ENCODE measurements at regions not wholly inside any gene's neighbourhood (a gene's known extent, or its start where the extent isn't known, plus 50 kb on each side); places are given as distances from the start of the nearest gene placed in this dataset.

DNA sequence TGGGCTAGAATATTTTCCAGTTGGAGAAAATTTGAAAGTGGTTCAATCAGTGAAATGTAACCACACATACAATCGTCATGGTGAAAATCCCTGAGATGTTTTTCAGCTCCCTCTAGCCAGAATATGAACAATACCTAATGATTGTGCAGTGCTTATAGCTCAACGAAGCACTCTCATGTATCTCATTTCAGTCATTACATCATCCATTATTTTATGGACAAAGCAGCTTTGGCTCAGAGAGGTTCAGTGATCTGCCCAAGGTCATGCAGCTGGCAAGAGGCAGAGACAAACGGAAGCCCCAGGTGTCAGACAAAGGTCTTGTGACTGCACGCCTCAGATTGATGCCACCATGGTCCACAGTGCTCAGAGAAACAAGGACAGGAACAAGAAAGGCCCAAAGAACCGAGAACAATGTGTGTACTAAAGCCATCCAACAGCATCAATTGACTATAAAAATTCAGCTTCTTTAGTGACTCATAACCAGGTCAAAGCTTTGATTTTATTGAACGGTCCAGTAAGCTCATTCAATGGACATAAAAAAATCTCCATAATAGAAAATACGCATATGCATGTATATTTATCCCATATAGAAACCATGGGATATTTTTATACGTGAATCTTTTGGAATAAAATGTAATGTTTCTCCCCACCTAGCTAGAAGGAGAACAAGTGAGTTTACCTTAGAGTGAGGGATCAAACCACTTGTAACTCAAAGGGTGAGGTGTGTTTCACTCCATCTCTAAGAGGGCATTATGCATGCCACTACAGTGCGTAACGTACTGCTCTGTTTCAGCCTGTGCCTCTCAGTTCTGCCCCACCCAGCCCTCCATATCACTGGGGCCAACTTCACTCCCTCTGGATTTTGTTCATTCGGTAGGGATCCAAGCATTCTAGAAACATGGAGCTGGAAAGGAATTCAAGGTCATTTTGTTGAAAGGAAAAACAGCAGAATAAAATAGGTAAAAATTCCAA, 141.8 kb downstream of the GRIN2B start:
- no peak for DNase-seq

GRCh38 chr12:13836099-13836498, 145.3 kb downstream of the GRIN2B start:
- no peak for DNase-seq

DNA sequence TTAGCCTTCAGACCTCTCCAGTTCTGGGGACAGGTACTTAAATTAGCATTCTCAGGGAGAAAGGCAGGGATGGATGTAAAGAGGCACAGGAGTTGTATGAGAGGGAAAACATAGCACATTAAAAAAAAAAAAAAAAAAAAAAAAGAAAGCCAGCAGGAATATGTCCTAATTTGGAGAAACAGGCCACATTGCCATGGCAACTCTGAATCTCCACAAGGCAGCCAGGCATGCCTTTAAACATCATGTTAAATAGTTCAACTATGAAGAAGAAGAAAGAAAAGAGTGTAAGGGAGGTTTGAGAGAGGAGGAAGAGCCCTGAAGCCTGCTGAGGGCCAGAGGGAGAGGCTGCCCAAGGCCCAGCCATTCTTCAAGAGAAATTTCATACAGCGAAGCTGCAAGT, 145.8 kb downstream of the GRIN2B start:
- DNase-seq, result no peak

DNA sequence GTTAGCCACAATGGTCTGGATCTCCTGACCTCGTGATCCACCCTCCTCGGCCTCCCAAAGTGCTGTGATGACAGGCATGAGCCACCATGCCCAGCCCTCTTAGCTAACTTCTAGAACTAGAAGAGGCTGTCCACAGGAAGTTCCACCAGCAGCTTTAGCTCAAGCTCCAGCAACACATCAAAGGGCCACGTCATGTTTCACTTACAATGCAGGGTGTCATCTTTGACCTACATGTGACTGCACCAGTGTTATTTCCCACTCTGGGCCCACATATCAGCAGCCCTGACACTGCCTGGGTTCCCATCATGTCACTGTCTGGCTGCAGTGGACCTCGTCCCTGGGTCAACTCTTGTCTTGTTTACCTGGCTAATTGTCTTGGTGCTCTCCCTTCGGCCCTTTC, 147.2 kb downstream of the GRIN2B start:
- DNase-seq, result no peak

- no peak for DNase-seq
Observed at GRCh38 chr12:13817131-13817530, 164.3 kb downstream of the GRIN2B start.

- DNase-seq, result no peak
Observed at GRCh38 chr12:13816394-13816793, 165.0 kb downstream of the GRIN2B start.

DNA sequence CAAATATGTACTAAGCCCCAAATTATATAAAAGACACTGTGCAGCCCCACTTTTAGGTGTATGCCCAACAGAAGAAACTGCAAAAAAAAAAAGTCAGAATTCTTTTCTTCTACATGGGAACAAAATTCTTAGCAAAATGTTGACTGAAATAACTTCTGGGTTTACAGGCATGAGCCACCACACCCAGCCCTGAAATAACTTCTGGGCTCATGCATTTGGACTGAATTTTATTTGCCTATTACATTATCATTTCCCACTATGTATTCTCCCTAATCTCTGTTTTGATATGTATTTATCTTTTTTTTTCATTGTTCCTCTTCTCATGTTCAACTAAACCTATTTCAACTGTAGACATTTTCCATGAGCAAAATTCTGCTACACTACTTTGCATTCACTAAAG, 169.2 kb downstream of the GRIN2B start:
- no peak for DNase-seq

- DNase-seq, result no peak
Observed at GRCh38 chr12:13811061-13811460, 170.3 kb downstream of the GRIN2B start.

- no peak for DNase-seq
Observed at GRCh38 chr12:13805041-13805440, 176.4 kb downstream of the GRIN2B start.

DNA sequence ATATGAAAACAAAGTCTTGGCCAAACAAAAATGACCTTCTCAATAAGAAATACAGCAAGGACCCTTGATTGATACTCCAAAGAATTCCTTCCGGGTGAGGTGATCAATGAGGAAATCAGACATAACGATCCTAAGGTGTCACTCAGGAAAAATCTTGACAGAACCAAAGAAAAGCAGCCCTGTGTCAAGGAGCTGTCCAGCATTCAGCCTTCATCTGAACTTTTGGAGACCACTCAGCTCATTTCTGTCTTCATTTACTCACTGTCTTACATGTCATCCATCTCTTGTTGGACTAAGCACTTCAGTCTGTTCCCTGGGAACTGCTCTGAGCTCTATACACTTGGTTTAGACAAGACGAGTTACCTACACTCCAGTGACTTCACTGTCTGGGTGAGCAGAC, 179.9 kb downstream of the GRIN2B start:
- DNase-seq, result no peak

GRCh38 chr12:13799574-13799973, 181.8 kb downstream of the GRIN2B start:
- DNase-seq, result no peak

GRCh38 chr12:13798162-13798561, 183.2 kb downstream of the GRIN2B start:
- no peak for DNase-seq

- DNase-seq, result peak; percentile 17 to 69
Observed at GRCh38 chr12:13794706-13795105, 186.7 kb downstream of the GRIN2B start.

GRCh38 chr12:13790317-13790716, 191.1 kb downstream of the GRIN2B start:
- DNase-seq, result no peak

DNA sequence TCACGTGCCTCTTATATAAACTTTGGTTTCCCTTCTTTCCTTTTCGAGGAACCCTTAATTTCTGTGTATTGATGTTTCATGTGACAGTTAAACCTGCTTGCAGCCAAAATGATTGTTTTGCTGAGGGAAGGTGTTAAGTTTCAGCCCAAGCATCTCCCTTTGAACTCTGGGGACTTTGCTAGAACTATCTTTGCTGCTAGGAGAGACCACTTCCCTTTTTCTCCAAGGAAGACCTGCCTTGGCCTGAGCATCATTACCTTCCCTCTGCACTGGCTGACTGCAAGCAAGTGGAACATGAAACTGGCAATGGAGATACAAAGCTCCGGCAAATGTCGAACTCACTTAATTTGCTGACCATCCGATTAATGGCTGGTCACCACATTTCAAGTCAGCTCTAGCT, 192.8 kb downstream of the GRIN2B start:
- no peak for DNase-seq

- no peak for DNase-seq
Observed at GRCh38 chr12:13786646-13787045, 194.8 kb downstream of the GRIN2B start.

- no peak for DNase-seq
Observed at GRCh38 chr12:13784504-13784903, 196.9 kb downstream of the GRIN2B start.

- no peak for DNase-seq
Observed at GRCh38 chr12:13780453-13780852, 200.9 kb downstream of the GRIN2B start.

DNA sequence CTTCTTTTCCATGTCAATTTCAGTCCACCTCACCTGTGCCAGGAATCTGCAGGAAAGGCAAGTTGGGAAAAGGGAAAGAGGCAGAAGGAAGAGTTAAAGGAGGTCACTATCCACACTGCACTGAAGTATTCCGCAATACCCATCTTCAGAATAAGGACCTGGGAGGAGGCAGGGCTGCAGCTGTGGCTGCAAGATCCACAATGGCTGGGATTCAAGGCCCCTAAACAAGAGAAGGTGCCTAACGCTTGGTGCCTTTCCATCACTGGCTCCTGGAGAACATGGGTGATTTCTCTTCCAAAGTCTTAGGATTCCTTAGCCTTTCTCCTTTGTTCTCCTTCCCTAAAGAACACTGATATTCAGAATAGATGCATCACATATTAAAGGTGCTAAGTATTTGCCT, 204.0 kb downstream of the GRIN2B start:
- DNase-seq, result no peak

- DNase-seq, result no peak
Observed at GRCh38 chr12:13772264-13772663, 209.1 kb downstream of the GRIN2B start.

- no peak for DNase-seq
Observed at GRCh38 chr12:13770576-13770975, 210.8 kb downstream of the GRIN2B start.

- DNase-seq, result no peak
Observed at GRCh38 chr12:13769966-13770365, 211.4 kb downstream of the GRIN2B start.

- no peak for DNase-seq
Observed at GRCh38 chr12:13769273-13769672, 212.1 kb downstream of the GRIN2B start.

DNA sequence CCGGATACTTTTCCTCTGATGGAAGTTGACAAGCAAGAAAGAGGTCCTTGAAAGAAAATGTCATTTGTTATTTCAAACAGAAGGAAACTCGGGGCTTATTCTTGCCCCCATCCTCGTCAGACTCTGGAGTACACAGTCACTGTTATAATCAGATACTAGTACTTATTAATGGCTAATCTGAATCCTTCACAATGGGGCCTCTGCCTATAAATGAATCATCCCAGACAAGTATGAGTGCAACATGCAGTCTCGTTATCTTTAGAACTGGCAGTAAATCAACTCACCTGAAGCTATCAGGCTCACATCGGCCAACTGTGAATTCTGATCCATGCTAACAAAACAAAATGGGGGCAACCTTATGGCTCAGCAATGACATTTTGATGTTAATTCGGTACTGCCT, 216.7 kb downstream of the GRIN2B start:
- DNase-seq, result no peak

- no peak for DNase-seq
Observed at GRCh38 chr12:13749389-13749788, 232.0 kb downstream of the GRIN2B start.

All from cerebellar nuclear complex (tissue), 1 donor.